Activated CD4-positive, alpha-beta memory T cell treated with anti-CD3 and anti-CD28 coated beads, Interleukin-2, amount 10 ng/mL, durations not matched to agents 7 days and 5 days (primary cell): ENCODE measurements at regions not wholly inside any gene's neighbourhood (a gene's known extent, or its start where the extent isn't known, plus 50 kb on each side); places are given as distances from the start of the nearest gene placed in this dataset.
A peak's percentile ranks its signal among the peaks of the same experiment; 100 is the strongest.
"Not testable (repeated sequence)": the region's sequence is repeated elsewhere in the genome, so short reads cannot be mapped to it uniquely, and the experiment has no call there.

ENCODE experiments used
- CTCF ChIA-PET: fragments of 350-600 bp; sonication (Branson Sonifier 250); formaldehyde crosslinking; loops from one replicate; lab custom pipeline; 2021; ENCODE audit warnings: antibody characterized with exemption, inconsistent platforms; lab: Charles Lee
- POLR2A ChIA-PET: fragments of 350-600 bp; sonication (Branson Sonifier 250); formaldehyde crosslinking; loops from one replicate; lab custom pipeline; 2021; ENCODE audit warnings: antibody characterized with exemption; lab: Charles Lee
- DNase-seq: peaks from one replicate; pipeline ENCODE4 v3.0.0-alpha.2; 2020
- H3K27ac Mint-ChIP-seq: one replicate; pipeline ENCODE4 v1.8.0; 2021; ENCODE audit warnings: mild to moderate bottlenecking, mixed read lengths
- H3K27me3 Mint-ChIP-seq: one replicate; pipeline ENCODE4 v1.8.0; 2021; ENCODE audit warnings: mixed read lengths
- H3K36me3 Mint-ChIP-seq: one replicate; pipeline ENCODE4 v1.8.0; 2021; ENCODE audit warnings: low read depth, mixed read lengths
- H3K4me1 Mint-ChIP-seq: one replicate; pipeline ENCODE4 v1.8.0; 2021; ENCODE audit warnings: mixed read lengths
- H3K4me3 Mint-ChIP-seq: one replicate; pipeline ENCODE4 v1.8.0; 2021; ENCODE audit warnings: mild to moderate bottlenecking, mixed read lengths
- H3K9me3 Mint-ChIP-seq: one replicate; pipeline ENCODE4 v1.8.0; 2021; ENCODE audit warnings: mixed read lengths

DNA sequence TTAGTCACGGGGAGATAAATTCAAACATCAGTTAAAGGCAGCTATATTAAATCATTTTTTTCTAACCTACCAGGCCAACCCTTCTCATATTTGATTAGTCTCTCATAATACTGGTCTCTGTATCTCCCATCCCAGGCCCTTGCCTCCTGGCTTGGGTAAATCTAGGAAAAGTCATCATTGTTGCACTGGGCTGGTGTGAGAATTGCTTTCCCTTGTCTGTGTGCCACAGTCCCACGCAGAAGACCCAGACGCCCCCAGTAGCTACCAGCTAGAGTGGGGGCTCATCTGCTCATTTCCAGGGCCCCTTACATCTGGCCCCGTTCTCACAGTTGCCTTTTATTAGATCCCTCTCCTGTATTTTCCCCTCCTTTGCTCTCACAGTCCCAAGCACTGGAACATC is 67.6 kb upstream of the VIPR2 start:
- DNase-seq = no peak
- H3K36me3 Mint-ChIP-seq = no peaks in the 10 kb centered on the region
- no peaks in the 10 kb centered on the region for H3K9me3 Mint-ChIP-seq
- ChIA-PET CTCF (no interaction called here), POLR2A (interaction anchor here (1.2 kb wide), 1 partner anchor 15 kb away, joined by 3 read pairs; no protein-coding TSS in a partner anchor)
- H3K4me1 Mint-ChIP-seq = peaks cover 4% of the 10 kb centered on the region
- H3K27ac Mint-ChIP-seq = no peak overlapping the region
- H3K4me3 Mint-ChIP-seq = no peak overlapping the region
- no peaks in the 10 kb centered on the region for H3K27me3 Mint-ChIP-seq

DNA sequence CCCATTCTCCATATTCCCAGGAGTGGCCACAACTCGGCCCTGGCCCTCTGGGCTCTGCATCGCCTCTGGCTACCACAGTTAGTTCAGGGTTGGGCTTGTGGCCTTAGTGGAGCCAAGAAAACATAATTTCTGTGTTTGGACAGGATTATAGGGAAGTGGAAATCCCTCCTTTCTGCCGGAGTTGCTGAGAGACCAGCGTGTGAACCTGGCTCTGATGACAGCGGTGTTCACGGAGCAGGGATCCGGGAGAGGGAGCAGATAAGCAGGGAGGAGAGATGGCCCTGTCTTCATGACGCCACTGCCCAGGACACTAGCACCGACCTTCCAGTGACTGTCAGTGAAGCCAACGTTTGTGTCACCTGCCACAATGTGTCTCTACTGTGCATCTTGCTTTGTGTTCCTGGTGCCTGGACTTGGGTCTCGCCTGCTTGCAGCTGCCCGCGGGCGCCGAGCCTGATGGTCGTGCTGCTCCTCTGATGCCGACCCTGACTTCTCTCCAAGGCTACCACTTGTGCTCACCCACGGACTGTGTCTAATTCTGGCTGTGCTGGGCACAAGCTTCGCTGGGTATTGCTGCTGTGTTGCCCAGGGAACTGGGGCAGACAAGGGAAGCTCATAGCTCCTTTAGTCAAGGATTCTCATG is 67.0 kb upstream of the VIPR2 start:
- Mint-ChIP-seq H3K4me1 (peaks cover 4% of the 10 kb centered on the region), H3K27ac (no peak overlapping the region), H3K36me3 (no peaks in the 10 kb centered on the region), H3K4me3 (no peak overlapping the region), H3K27me3 (no peaks in the 10 kb centered on the region), H3K9me3 (no peaks in the 10 kb centered on the region)
- ChIA-PET CTCF (no interaction called here), POLR2A (interaction anchor here (1.2 kb wide), 1 partner anchor 14 kb away, joined by 3 read pairs; no protein-coding TSS in a partner anchor)
- no peak for DNase-seq

DNA sequence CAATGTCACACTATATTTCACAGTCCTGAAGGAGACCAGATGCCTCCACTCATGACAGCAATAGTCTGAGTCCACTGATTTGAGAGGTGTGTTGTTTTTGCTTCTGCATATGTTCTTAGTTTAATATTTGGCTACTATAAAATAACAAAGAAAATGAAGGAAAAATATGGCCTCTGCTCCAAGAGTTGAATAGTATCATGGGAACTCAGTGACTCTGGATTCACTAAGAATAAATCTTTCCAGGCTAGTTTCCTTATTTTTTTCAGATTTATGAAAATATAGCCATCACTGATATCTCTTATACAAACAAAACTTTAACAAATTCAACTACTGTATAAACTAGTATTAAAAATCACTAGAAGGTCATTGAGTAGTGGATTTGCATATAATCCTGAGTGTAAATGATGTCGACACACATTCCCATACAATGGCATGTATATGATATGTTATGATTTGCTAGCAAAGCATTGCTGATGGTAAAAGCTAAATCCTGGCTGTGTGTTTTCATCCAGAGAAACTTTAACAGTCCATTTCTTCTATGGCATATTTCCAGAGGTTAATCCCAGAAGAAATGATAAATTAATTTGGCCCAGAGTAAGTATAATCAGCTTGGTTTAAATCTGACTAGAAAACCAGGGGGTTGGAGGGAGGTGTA is 66.0 kb upstream of the VIPR2 start:
- Mint-ChIP-seq H3K4me1 (peaks cover 4% of the 10 kb centered on the region), H3K27me3 (no peaks in the 10 kb centered on the region), H3K27ac (no peak overlapping the region), H3K4me3 (no peak overlapping the region), H3K9me3 (no peaks in the 10 kb centered on the region), H3K36me3 (no peaks in the 10 kb centered on the region)
- no peak for DNase-seq
- ChIA-PET POLR2A (interaction anchor here (1.8 kb wide), 1 partner anchor 13 kb away, joined by 6 read pairs; no protein-coding TSS in a partner anchor), CTCF (no interaction called here)

DNA sequence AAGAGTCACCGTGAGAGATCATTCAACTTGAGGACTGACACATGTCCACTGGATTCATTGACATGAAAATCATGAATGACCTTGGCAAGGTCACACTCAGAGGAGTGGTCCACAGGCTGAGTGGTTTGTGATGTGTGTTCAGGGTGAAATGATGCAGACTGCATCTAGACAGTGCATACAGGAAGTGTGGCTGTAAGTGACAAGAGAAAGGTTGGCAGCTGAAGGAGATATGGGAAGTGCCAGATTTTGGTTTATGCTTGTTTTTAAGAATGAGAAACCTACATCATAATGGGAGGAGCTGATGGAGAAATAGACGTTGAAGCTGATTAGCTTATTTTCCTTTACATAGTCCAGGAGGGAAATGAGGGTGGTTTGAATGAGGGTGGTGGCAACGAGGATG is 64.8 kb upstream of the VIPR2 start:
- no peak for DNase-seq
- CTCF ChIA-PET = no interaction called here
- POLR2A ChIA-PET = interaction anchor here (0.7 to 1.8 kb wide), 2 partner anchors 10 to 12 kb away, joined by 3 to 6 read pairs; no protein-coding TSS in a partner anchor

DNA sequence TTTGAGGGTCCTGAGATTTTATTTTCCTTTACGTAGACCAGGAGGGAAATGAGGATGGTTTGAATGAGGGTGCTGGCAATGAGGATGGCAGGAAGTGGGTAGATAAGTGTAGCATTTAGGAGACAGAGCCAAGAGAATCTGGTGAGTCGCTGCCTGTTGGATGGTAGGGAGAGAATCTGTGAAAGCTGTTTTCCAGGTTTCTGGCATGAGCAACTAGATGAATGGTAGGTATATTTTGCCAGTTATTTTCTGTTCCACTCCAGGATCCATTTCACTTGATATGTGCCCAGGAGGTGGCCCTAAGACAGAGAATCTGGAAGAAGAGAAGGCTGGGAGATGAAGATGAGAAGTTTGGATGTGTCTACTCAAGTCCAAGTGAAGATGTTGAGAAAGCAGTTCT is 63.3 kb upstream of the VIPR2 start:
- Mint-ChIP-seq H3K4me1 (peaks cover 4% of the 10 kb centered on the region), H3K4me3 (no peak overlapping the region), H3K27ac (no peak overlapping the region), H3K36me3 (no peaks in the 10 kb centered on the region), H3K27me3 (no peaks in the 10 kb centered on the region), H3K9me3 (no peaks in the 10 kb centered on the region)
- DNase-seq = no peak
- CTCF ChIA-PET = no interaction called here
- POLR2A ChIA-PET = interaction anchor here (1.1 kb wide), 1 partner anchor 10 kb away, joined by 3 read pairs; no protein-coding TSS in a partner anchor

More for the DNA sequence above, 64.8 kb upstream of the VIPR2 start:
- Mint-ChIP-seq H3K4me3 (no peak overlapping the region), H3K9me3 (no peaks in the 10 kb centered on the region), H3K27ac (no peak overlapping the region), H3K27me3 (no peaks in the 10 kb centered on the region), H3K4me1 (peaks cover 4% of the 10 kb centered on the region), H3K36me3 (no peaks in the 10 kb centered on the region)

DNA sequence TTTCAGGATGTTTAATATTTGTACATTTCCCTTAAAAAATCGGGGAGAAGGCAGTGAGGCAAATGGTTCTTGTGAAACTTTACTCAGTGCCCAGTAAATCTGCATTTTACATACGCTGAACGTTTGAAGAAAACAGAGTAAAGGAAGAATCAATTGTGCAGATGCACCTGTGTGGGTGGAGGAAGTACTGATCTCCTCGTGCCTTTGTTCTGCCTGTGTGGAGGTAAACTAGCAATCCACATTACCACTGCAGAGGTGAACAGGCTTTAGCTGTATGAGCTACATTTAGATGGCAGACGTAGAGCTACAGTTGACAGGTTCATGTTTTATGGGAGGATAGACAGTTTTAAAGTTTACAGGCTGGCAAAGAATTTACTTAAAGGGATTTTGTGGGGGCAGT is 62.7 kb upstream of the VIPR2 start:
- ChIA-PET POLR2A (interaction anchor here (1.1 kb wide), 1 partner anchor 10 kb away, joined by 3 read pairs; no protein-coding TSS in a partner anchor), CTCF (no interaction called here)
- H3K9me3 Mint-ChIP-seq = no peaks in the 10 kb centered on the region
- H3K36me3 Mint-ChIP-seq = no peaks in the 10 kb centered on the region
- H3K4me1 Mint-ChIP-seq = peaks cover 4% of the 10 kb centered on the region
- no peaks in the 10 kb centered on the region for H3K27me3 Mint-ChIP-seq
- no peak for DNase-seq
- H3K27ac Mint-ChIP-seq = no peak overlapping the region
- no peak overlapping the region for H3K4me3 Mint-ChIP-seq

DNA sequence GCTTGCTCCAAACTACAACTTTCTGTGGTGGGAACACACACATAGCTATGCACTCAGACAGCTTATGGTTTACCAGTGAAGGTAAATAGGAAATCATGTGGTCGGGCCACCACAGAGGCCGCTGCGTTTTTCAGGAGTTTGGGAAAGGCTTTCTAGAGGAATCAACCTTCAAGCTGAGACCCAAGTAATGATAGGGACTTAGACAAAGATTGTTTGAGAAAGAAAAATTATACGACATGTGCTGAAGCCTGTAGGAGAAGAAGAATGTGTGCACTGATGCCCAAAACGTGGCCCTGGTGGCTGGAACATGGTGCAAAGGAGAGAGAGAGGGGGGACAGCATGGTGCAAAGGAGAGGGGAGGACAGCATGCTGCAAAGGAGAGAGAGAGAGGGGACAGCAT is 61.2 kb upstream of the VIPR2 start:
- no peak overlapping the region for H3K4me3 Mint-ChIP-seq
- H3K27me3 Mint-ChIP-seq = no peaks in the 10 kb centered on the region
- no peak overlapping the region for H3K27ac Mint-ChIP-seq
- no peaks in the 10 kb centered on the region for H3K9me3 Mint-ChIP-seq
- peaks cover 4% of the 10 kb centered on the region for H3K4me1 Mint-ChIP-seq
- DNase-seq = no peak
- ChIA-PET POLR2A (no interaction called here), CTCF (no interaction called here)
- H3K36me3 Mint-ChIP-seq = no peaks in the 10 kb centered on the region

DNA sequence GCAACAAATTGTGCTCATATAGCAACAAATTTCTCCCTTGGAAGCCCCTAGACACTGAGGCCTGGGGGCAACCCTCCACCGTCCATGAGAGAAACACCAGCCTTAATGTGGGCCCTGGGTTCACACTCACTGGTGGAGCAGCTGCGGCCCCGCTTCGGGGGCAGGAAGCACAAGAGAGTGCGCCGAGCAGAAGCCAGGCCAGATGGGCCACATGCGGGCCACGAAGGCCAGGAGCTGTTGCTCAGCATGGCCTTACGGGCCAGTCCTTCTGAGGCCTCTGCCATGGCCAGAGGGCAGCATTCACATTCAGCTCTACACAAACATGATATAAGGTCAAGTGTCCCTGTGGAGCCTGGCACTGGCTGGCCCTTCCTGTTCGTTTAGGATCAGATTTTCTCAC is 60.0 kb upstream of the VIPR2 start:
- no peaks in the 10 kb centered on the region for H3K9me3 Mint-ChIP-seq
- no peaks in the 10 kb centered on the region for H3K27me3 Mint-ChIP-seq
- no peak overlapping the region for H3K4me3 Mint-ChIP-seq
- no peak for DNase-seq
- no peaks in the 10 kb centered on the region for H3K36me3 Mint-ChIP-seq
- H3K27ac Mint-ChIP-seq = no peak overlapping the region
- CTCF ChIA-PET = no interaction called here
- H3K4me1 Mint-ChIP-seq = no peaks in the 10 kb centered on the region
- POLR2A ChIA-PET = no interaction called here

DNA sequence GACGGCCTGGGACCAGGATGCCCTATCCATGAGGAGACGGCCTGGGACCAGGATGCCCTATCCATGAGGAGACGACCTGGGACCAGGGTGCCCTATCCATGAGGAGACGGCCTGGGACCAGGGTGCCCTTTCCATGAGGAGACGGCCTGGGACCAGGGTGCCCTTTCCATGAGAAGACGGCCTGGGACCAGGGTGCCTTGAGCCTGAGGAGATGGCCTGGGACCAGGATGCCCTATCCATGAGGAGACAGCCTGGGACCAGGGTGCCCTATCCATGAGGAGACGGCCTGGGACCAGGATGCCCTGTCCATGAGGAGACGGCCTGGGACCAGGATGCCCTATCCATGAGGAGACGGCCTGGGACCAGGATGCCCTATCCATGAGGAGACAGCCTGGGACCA is 58.6 kb upstream of the VIPR2 start:
- CTCF ChIA-PET, H3K4me1 Mint-ChIP-seq: not testable (repeated sequence)

DNA sequence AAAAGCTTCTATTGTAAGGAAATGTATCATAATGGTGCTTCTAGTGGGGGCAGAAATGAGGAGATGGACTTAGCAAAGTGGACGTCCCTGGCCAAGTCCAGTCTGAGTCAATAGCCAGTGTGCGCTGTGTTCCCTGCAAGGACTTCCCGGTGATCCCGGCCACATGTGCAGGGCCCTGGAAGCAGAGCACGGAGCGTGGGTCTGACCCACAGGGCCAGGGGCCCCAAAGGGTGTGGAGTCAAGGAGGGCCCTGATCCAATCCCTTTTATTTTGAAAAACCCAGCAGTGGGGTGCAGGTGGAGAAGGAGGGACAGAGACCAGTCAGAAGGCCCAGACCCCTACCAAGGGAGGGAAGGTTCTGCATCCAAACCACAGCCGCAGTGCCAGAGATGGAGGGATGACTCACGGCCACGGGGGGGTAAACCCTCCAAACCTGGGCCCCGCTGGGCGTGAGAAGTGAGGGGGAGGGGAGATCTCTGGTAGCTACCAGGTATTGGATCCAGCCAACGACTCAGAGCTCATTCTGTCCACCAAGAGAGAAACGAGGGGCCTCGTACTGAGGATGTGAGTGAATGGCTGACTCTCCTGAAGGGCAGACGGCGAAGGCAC is 57.2 kb upstream of the VIPR2 start:
- no peak for DNase-seq
- no peak overlapping the region for H3K27ac Mint-ChIP-seq
- H3K4me1 Mint-ChIP-seq = peaks cover 19% of the 10 kb centered on the region
- no peaks in the 10 kb centered on the region for H3K27me3 Mint-ChIP-seq
- H3K36me3 Mint-ChIP-seq = no peaks in the 10 kb centered on the region
- no peak overlapping the region for H3K4me3 Mint-ChIP-seq
- ChIA-PET POLR2A (no interaction called here), CTCF (no interaction called here)
- no peaks in the 10 kb centered on the region for H3K9me3 Mint-ChIP-seq

More for the DNA sequence above, 58.6 kb upstream of the VIPR2 start:
- DNase-seq, POLR2A ChIA-PET, H3K27me3 Mint-ChIP-seq, H3K27ac Mint-ChIP-seq, H3K4me3 Mint-ChIP-seq, H3K36me3 Mint-ChIP-seq, H3K9me3 Mint-ChIP-seq: not testable (repeated sequence)

DNA sequence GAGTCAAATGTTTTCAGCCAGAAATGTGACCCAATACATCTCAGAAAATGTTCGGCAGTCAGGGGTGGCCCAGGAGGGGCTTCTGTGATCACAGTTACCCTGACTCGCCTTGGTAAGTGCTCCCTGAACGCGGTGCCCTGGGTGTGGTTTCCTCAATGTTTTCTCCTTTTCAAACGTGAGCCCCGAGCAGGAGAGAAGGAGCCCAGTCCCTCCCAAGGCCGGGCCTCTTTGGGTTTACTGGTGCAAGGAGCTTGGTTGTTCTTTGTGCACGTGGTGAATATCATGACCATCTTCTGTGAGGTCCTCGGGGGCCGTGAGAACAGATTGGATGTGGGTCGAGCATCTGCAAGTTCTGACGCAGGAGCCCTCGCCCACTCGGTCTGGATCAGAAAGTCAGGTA is 55.8 kb upstream of the VIPR2 start:
- Mint-ChIP-seq H3K36me3 (no peaks in the 10 kb centered on the region), H3K27ac (no peak overlapping the region), H3K4me1 (peaks cover 30% of the 10 kb centered on the region), H3K9me3 (no peaks in the 10 kb centered on the region), H3K4me3 (no peak overlapping the region), H3K27me3 (no peaks in the 10 kb centered on the region)
- DNase-seq = no peak
- CTCF ChIA-PET = no interaction called here
- POLR2A ChIA-PET = no interaction called here

DNA sequence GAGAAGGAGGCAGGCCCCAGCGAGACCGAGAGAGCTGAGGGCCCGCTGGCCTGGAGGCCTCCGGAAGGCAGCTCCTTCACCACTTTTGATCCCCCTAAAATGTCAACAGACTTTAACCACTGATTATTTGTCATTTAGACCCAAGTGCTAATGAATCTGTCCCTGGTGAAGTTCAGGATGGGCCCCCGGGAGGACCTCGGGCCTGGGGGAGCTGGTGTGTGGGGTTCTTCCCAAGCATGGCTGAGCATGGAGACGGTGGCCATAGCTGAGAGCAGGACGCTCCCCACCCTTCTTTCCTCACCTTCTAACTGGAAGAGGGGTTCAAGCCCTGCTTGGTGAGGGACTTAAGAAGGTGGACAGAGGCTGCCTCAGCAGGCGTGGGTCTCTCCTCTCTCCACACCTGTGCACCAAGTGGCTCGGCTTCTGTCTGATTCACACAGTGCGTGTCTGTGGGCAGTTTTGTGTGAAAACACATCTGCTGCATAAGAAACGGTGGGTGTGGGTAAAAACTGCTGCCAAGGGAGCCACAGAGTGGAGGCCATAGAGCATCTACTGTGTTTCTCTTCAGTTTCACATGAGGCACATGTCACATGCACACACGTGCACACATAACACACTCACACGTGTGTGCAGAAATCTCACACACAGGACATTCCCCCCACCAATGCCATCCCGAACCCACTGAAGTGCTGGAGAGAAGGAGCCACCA is 53.5 kb upstream of the VIPR2 start:
- H3K27me3 Mint-ChIP-seq = no peaks in the 10 kb centered on the region
- POLR2A ChIA-PET = interaction anchor here (0.7 to 1.8 kb wide), 3 partner anchors 10 to 14 kb away, joined by 3 to 6 read pairs (median 3); no protein-coding TSS in a partner anchor
- H3K9me3 Mint-ChIP-seq = no peaks in the 10 kb centered on the region
- H3K4me1 Mint-ChIP-seq = peaks cover 43% of the 10 kb centered on the region
- CTCF ChIA-PET = interaction anchor here (1.5 kb wide), 1 partner anchor 154 kb away, joined by 3 read pairs; no protein-coding TSS in a partner anchor
- H3K4me3 Mint-ChIP-seq = peak overlapping the region; percentile 45
- H3K36me3 Mint-ChIP-seq = no peaks in the 10 kb centered on the region
- H3K27ac Mint-ChIP-seq = peak overlapping the region; percentile 95
- no peak for DNase-seq
